GM19438 (cell line): ENCODE measurements at regions not wholly inside any gene's neighbourhood (a gene's known extent, or its start where the extent isn't known, plus 50 kb on each side); places are given as distances from the start of the nearest gene placed in this dataset.

Experiments
- ATAC-seq: cut with Tn5 transposase; IDR thresholded peaks from one replicate; pipeline ENCODE4 v1.9.1; 2021; ENCODE audit warnings: low read depth; ENCODE audit not compliant: unreplicated experiment

GRCh38 chr5:97538912-97539311, 355.9 kb upstream of the RIOK2 start:
- no peak for ATAC-seq

- no peak for ATAC-seq
Measured at GRCh38 chr5:97541864-97542263, 358.8 kb upstream of the RIOK2 start.

- no peak for ATAC-seq
Measured at GRCh38 chr5:97542469-97542868, 359.4 kb upstream of the RIOK2 start.

GRCh38 chr5:97543166-97543565, 360.1 kb upstream of the RIOK2 start:
- no peak for ATAC-seq

- no peak for ATAC-seq
Measured at GRCh38 chr5:97544240-97544639, 361.2 kb upstream of the RIOK2 start.

- ATAC-seq = no peak
Measured at GRCh38 chr5:97544678-97545077, 361.6 kb upstream of the RIOK2 start.

GRCh38 chr5:97545446-97545845, 362.4 kb upstream of the RIOK2 start:
- no peak for ATAC-seq

GRCh38 chr5:97545886-97546535, 363.0 kb upstream of the RIOK2 start:
- ATAC-seq = no peak

GRCh38 chr5:97547430-97547829, 364.4 kb upstream of the RIOK2 start:
- no peak for ATAC-seq

- peak; percentile 79 for ATAC-seq
Measured at GRCh38 chr5:97547999-97548738, 365.1 kb upstream of the RIOK2 start.

GRCh38 chr5:97548739-97549080, 365.7 kb upstream of the RIOK2 start:
- ATAC-seq = no peak

- ATAC-seq = no peak
Measured at GRCh38 chr5:97549496-97549895, 366.4 kb upstream of the RIOK2 start.

GRCh38 chr5:97550164-97550563, 367.1 kb upstream of the RIOK2 start:
- no peak for ATAC-seq

- ATAC-seq = no peak
Measured at GRCh38 chr5:97550818-97551217, 367.8 kb upstream of the RIOK2 start.

GRCh38 chr5:97553604-97554452, 370.8 kb upstream of the RIOK2 start:
- no peak for ATAC-seq

- ATAC-seq = no peak
Measured at GRCh38 chr5:97554977-97555643, 372.1 kb upstream of the RIOK2 start.

GRCh38 chr5:97555644-97555981, 372.6 kb upstream of the RIOK2 start:
- ATAC-seq = no peak

- no peak for ATAC-seq
Measured at GRCh38 chr5:97559827-97560598, 377.0 kb upstream of the RIOK2 start.

GRCh38 chr5:97560599-97560993, 377.5 kb upstream of the RIOK2 start:
- no peak for ATAC-seq

GRCh38 chr5:97563050-97563657, 380.1 kb upstream of the RIOK2 start:
- no peak for ATAC-seq
